ENCODE measurements at regions not wholly inside any gene's neighbourhood (a gene's known extent, or its start where the extent isn't known, plus 50 kb on each side); places are given as distances from the start of the nearest gene placed in this dataset.

DNA sequence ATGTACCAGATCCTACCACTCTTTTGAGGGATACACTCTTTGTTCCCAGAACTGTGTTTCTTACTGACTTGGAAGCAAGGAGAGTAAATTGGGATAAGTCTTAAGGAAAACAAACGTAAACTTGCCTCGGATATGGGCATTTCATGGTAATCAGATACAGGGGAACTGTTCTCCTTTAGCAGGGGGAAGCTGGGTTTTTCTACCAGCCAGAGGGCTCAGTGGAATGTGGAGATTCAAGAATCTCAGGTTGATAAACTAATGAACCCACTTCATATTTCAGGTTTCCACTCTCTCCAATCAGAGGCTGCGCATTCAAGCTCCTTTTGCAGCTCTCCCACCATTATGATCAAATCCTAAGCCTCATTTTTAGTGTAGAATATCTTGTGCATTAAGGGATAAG is 676.5 kb upstream of the FSHR start:
- Histone ChIP-seq H3K36me3 (replicated peaks in 1 of 2; ENCODE audit: control insufficient read depth in 1 of 2, insufficient read depth in 2 of 2, low read length in 1 of 2) (no peaks in the 10 kb centered on the region), H3K79me2 (ENCODE audit: insufficient read depth) (no peaks in the 10 kb centered on the region), H3K4me3 (ENCODE audit: low read depth in 2 of 2, low read length in 1 of 2) (no peak overlapping the region), H3K4me1 (ENCODE audit: control insufficient read depth in 1 of 2, insufficient read depth in 2 of 2, low read depth in 1 of 2, low read length in 1 of 2) (no peaks in the 10 kb centered on the region), H3K9me3 (no peaks in the 10 kb centered on the region), H4K20me1 (ENCODE audit: insufficient read depth) (no peaks in the 10 kb centered on the region), H3K9me2 (no peaks in the 10 kb centered on the region), H3K4me2 (no peak overlapping the region), H3F3A (replicated peaks; ENCODE audit: insufficient read depth) (no peaks in the 10 kb centered on the region), H3K27ac (ENCODE audit: low read depth in 2 of 2, low read length in 1 of 2) (no peak overlapping the region), H3K9ac (no peak overlapping the region), H2AFZ (ENCODE audit: low read depth) (no peak overlapping the region), H3K27me3 (ENCODE audit: insufficient read depth) (no peaks in the 10 kb centered on the region)
- WGBS (ENCODE audit: low lambda C conversion rate): 30% methylated on average over 3 of the region's 3 CpGs
- DNase-seq: no peak
- ChIA-PET CTCF (no interaction called here), POLR2A (no interaction called here)
- TF ChIP-seq EZH2phosphoT487 (IDR thresholded peaks at IDR 0.05; ENCODE audit: borderline replicate concordance, low read depth): no peak
- no peak for TF ChIP-seq ZBTB33 (IDR thresholded peaks at IDR 0.05; ENCODE audit: borderline replicate concordance, low read depth)
- TF ChIP-seq CHD2 (IDR thresholded peaks at IDR 0.05; ENCODE audit: low read length, partially characterized antibody): no peak
- TF ChIP-seq EP300 (IDR thresholded peaks at IDR 0.05; ENCODE audit: borderline replicate concordance in 1 of 2, low read depth in 1 of 2, low read length in 1 of 2): no peak
- no peak for TF ChIP-seq MEF2A (IDR thresholded peaks at IDR 0.05; ENCODE audit: borderline replicate concordance, low read depth)
- TF ChIP-seq REST (IDR thresholded peaks at IDR 0.05; ENCODE audit: low read depth, low read length): no peak
- no peak for TF ChIP-seq NFIC (IDR thresholded peaks at IDR 0.05; ENCODE audit: borderline replicate concordance)
- no peak for TF ChIP-seq SMC3 (IDR thresholded peaks at IDR 0.05; ENCODE audit: low read depth, low read length)
- no peak for TF ChIP-seq NRF1 (IDR thresholded peaks at IDR 0.05; ENCODE audit: low read depth, low read length)
- TF ChIP-seq TEAD4 (IDR thresholded peaks at IDR 0.05; ENCODE audit: borderline replicate concordance, insufficient read depth): no peak
- no peak for TF ChIP-seq PBX3 (IDR thresholded peaks at IDR 0.05)
- TF ChIP-seq FOSL2 (IDR thresholded peaks at IDR 0.05; ENCODE audit: borderline replicate concordance, low read depth): no peak
- TF ChIP-seq FOXJ3 (CRISPR knock-in tag; IDR thresholded peaks at IDR 0.05): no peak
- no peak for TF ChIP-seq RXRA (IDR thresholded peaks at IDR 0.05; ENCODE audit: borderline replicate concordance, low read depth)
- TF ChIP-seq, protein P1, sequence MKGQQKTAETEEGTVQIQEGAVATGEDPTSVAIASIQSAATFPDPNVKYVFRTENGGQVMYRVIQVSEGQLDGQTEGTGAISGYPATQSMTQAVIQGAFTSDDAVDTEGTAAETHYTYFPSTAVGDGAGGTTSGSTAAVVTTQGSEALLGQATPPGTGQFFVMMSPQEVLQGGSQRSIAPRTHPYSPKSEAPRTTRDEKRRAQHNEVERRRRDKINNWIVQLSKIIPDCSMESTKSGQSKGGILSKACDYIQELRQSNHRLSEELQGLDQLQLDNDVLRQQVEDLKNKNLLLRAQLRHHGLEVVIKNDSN (IDR thresholded peaks at IDR 0.05; ENCODE audit: borderline replicate concordance, low read depth): no peak
- no peak for TF ChIP-seq POLR2AphosphoS5 (IDR thresholded peaks at IDR 0.05; ENCODE audit: low read depth, low read length)
- TF ChIP-seq ELF1 (IDR thresholded peaks at IDR 0.05): no peak

All from SK-N-SH (cell line).